ENCODE measurements at regions not wholly inside any gene's neighbourhood (a gene's known extent, or its start where the extent isn't known, plus 50 kb on each side); places are given as distances from the start of the nearest gene placed in this dataset.
"Not testable (repeated sequence)": the region's sequence is repeated elsewhere in the genome, so short reads cannot be mapped to it uniquely, and the experiment has no call there.

- no peak for DNase-seq (ENCODE audit: low read depth in 2 of 2)
Observed at GRCh38 chr5:9742848-9743247, 112.7 kb upstream of the TAS2R1 start.

GRCh38 chr5:9739135-9739534 is 109.0 kb upstream of the TAS2R1 start:
- DNase-seq (ENCODE audit: low read depth in 2 of 2): no peak

- DNase-seq (ENCODE audit: low read depth in 2 of 2): no peak
Observed at GRCh38 chr5:9737265-9737664, 107.1 kb upstream of the TAS2R1 start.

- DNase-seq (ENCODE audit: low read depth in 2 of 2): no peak
Observed at GRCh38 chr5:9733486-9733885, 103.3 kb upstream of the TAS2R1 start.

GRCh38 chr5:9731159-9731558 is 101.0 kb upstream of the TAS2R1 start:
- no peak for DNase-seq (ENCODE audit: low read depth in 2 of 2)

GRCh38 chr5:9728261-9728660 is 98.1 kb upstream of the TAS2R1 start:
- no peak for DNase-seq (ENCODE audit: low read depth in 2 of 2)

- DNase-seq (ENCODE audit: low read depth in 2 of 2): no peak
Observed at GRCh38 chr5:9726931-9727330, 96.8 kb upstream of the TAS2R1 start.

GRCh38 chr5:9725265-9725664 is 95.1 kb upstream of the TAS2R1 start:
- not testable (repeated sequence) for DNase-seq (ENCODE audit: low read depth in 2 of 2)

GRCh38 chr5:9724707-9725106 is 94.6 kb upstream of the TAS2R1 start:
- no peak for DNase-seq (ENCODE audit: low read depth in 2 of 2)

- DNase-seq (ENCODE audit: low read depth in 2 of 2): no peak
Observed at GRCh38 chr5:9722601-9723180, 92.5 kb upstream of the TAS2R1 start.

- no peak for DNase-seq (ENCODE audit: low read depth in 2 of 2)
Observed at GRCh38 chr5:9721161-9721560, 91.0 kb upstream of the TAS2R1 start.

GRCh38 chr5:9720361-9720760 is 90.2 kb upstream of the TAS2R1 start:
- no peak for DNase-seq (ENCODE audit: low read depth in 2 of 2)

- DNase-seq (ENCODE audit: low read depth in 2 of 2): no peak
Observed at GRCh38 chr5:9716838-9717281, 86.7 kb upstream of the TAS2R1 start.

GRCh38 chr5:9715891-9716335 is 85.8 kb upstream of the TAS2R1 start:
- DNase-seq (ENCODE audit: low read depth in 2 of 2): no peak

- no peak for DNase-seq (ENCODE audit: low read depth in 2 of 2)
Observed at GRCh38 chr5:9713959-9714586, 83.9 kb upstream of the TAS2R1 start.

GRCh38 chr5:9713356-9713755 is 83.2 kb upstream of the TAS2R1 start:
- DNase-seq (ENCODE audit: low read depth in 2 of 2): no peak

- no peak for DNase-seq (ENCODE audit: low read depth in 2 of 2)
Observed at GRCh38 chr5:9712911-9713310, 82.8 kb upstream of the TAS2R1 start.

- DNase-seq (ENCODE audit: low read depth in 2 of 2): no peak
Observed at GRCh38 chr5:9712506-9712905, 82.4 kb upstream of the TAS2R1 start.

GRCh38 chr5:9710069-9710468 is 79.9 kb upstream of the TAS2R1 start:
- DNase-seq (ENCODE audit: low read depth in 2 of 2): no peak

GRCh38 chr5:9707732-9708462 is 77.7 kb upstream of the TAS2R1 start:
- DNase-seq (ENCODE audit: low read depth in 2 of 2): no peak

GRCh38 chr5:9699681-9700080 is 69.5 kb upstream of the TAS2R1 start:
- DNase-seq (ENCODE audit: low read depth in 2 of 2): no peak

- no peak for DNase-seq (ENCODE audit: low read depth in 2 of 2)
Observed at GRCh38 chr5:9698841-9699240, 68.7 kb upstream of the TAS2R1 start.
